MM.1S (cell line): ENCODE measurements at regions not wholly inside any gene's neighbourhood (a gene's known extent, or its start where the extent isn't known, plus 50 kb on each side); places are given as distances from the start of the nearest gene placed in this dataset.

Experiments
- DNase-seq: peaks from one replicate; pipeline ENCODE4 v3.0.0-alpha.2; 2015
- H2AFZ ChIP-seq: fragments of 300-600 bp; sonication (generic); 2 replicates; pipeline ENCODE4 v1.6.0; 2016; ENCODE audit warnings: antibody characterized with exemption, low read length
- H3F3A ChIP-seq: fragments of 300-600 bp; sonication (generic); 2 replicates; pipeline ENCODE4 v1.6.1; 2016; ENCODE audit warnings: mild to moderate bottlenecking, antibody characterized with exemption, low read length, moderate library complexity, mixed read lengths; ENCODE audit not compliant: insufficient read depth
- H3K27ac ChIP-seq: fragments of 300-600 bp; sonication (generic); 2 replicates; pipeline ENCODE4 v1.5.1; 2016; ENCODE audit warnings: mild to moderate bottlenecking, low read length
- H3K27me3 ChIP-seq: fragments of 300-600 bp; sonication (generic); replicated peaks from 2 replicates; pipeline ENCODE4 v1.6.0; 2016; ENCODE audit warnings: low read length; ENCODE audit not compliant: insufficient read depth
- H3K36me3 ChIP-seq: fragments of 300-600 bp; sonication (generic); replicated peaks from 2 replicates; pipeline ENCODE4 v1.6.1; 2016; ENCODE audit warnings: mild to moderate bottlenecking, low read length, mixed read lengths; ENCODE audit not compliant: insufficient read depth
- H3K4me1 ChIP-seq: fragments of 300-600 bp; sonication (generic); 2 replicates; pipeline ENCODE4 v1.6.1; 2016; ENCODE audit warnings: low read length, mixed read lengths
- H3K4me2 ChIP-seq: fragments of 300-600 bp; sonication (generic); 2 replicates; pipeline ENCODE4 v1.6.0; 2016; ENCODE audit warnings: low read depth, low read length
- H3K4me3 ChIP-seq: fragments of 300-600 bp; sonication (generic); 2 replicates; pipeline ENCODE4 v1.5.1; 2016; ENCODE audit warnings: low read length, mixed read lengths
- H3K79me2 ChIP-seq: fragments of 300-600 bp; sonication (generic); 2 replicates; pipeline ENCODE4 v1.6.1; 2016; ENCODE audit warnings: mixed run types, low read length, mixed read lengths
- H3K9ac ChIP-seq: fragments of 300-600 bp; sonication (generic); 2 replicates; pipeline ENCODE4 v1.6.1; 2016; ENCODE audit warnings: low read length, mixed read lengths
- H3K9me2 ChIP-seq: fragments of 300-600 bp; sonication (generic); replicated peaks from 2 replicates; pipeline ENCODE4 v1.6.1; 2016; ENCODE audit warnings: mild to moderate bottlenecking, low read length, mixed read lengths; ENCODE audit not compliant: insufficient read depth
- H3K9me3 ChIP-seq: fragments of 300-600 bp; sonication (generic); replicated peaks from 2 replicates; pipeline ENCODE4 v1.6.1; 2016; ENCODE audit warnings: mild to moderate bottlenecking, low read length, mixed read lengths; ENCODE audit not compliant: insufficient read depth
- H4K20me1 ChIP-seq: fragments of 300-600 bp; sonication (generic); 2 replicates; pipeline ENCODE4 v1.6.1; 2016; ENCODE audit warnings: mild to moderate bottlenecking, low read length, moderate library complexity, mixed read lengths; ENCODE audit not compliant: insufficient read depth
- EZH2 ChIP-seq: fragments of 300-600 bp; sonication (generic); optimal IDR thresholded peaks from 2 replicates; pipeline ENCODE3; 2017; ENCODE audit warnings: low read depth, mild to moderate bottlenecking, antibody characterized with exemption, low read length, mixed read lengths
- EZH2phosphoT487 ChIP-seq: fragments of 300-600 bp; sonication (generic); IDR thresholded peaks from 2 replicates; pipeline ENCODE4 v1.6.1; 2018; ENCODE audit warnings: antibody characterized with exemption, low read length
- TF ChIP-seq, protein P1 (sequence below): fragments of 300-600 bp; sonication (generic); IDR thresholded peaks from 2 replicates; pipeline ENCODE4 v1.5.1; 2016; ENCODE audit warnings: antibody characterized with exemption, low read length, mixed read lengths

DNA sequence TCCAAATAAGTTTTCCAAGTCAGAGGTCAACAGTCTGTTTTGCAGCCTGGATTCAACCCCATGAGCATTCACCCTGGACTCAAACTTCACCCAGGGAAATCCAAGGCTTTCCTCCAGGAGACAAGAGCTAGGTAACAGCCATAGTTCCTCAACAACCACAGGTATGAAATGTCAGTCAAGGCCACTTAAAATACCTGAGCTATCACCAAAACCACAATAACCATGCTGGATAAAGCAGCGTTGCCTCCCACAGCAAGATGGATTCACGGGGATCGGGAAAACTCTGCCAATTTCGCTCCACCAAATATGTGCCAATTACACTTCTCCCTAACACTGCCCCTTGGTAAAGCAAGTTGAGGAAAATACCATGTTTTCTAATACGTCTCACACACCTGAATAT is 444.1 kb upstream of the KLF6 start:
- H2AFZ ChIP-seq: no peak overlapping the region
- no peak for DNase-seq
- TF ChIP-seq EZH2 (no peak), EZH2phosphoT487 (no peak)
- TF ChIP-seq, protein P1, sequence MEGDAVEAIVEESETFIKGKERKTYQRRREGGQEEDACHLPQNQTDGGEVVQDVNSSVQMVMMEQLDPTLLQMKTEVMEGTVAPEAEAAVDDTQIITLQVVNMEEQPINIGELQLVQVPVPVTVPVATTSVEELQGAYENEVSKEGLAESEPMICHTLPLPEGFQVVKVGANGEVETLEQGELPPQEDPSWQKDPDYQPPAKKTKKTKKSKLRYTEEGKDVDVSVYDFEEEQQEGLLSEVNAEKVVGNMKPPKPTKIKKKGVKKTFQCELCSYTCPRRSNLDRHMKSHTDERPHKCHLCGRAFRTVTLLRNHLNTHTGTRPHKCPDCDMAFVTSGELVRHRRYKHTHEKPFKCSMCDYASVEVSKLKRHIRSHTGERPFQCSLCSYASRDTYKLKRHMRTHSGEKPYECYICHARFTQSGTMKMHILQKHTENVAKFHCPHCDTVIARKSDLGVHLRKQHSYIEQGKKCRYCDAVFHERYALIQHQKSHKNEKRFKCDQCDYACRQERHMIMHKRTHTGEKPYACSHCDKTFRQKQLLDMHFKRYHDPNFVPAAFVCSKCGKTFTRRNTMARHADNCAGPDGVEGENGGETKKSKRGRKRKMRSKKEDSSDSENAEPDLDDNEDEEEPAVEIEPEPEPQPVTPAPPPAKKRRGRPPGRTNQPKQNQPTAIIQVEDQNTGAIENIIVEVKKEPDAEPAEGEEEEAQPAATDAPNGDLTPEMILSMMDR: no peak
- no peak overlapping the region for H3K9ac ChIP-seq
- H3K4me1 ChIP-seq: no peaks in the 10 kb centered on the region
- no peak overlapping the region for H3K27ac ChIP-seq
- H4K20me1 ChIP-seq: no peaks in the 10 kb centered on the region
- H3F3A ChIP-seq: no peaks in the 10 kb centered on the region
- H3K79me2 ChIP-seq: no peaks in the 10 kb centered on the region
- no peaks in the 10 kb centered on the region for H3K27me3 ChIP-seq
- no peaks in the 10 kb centered on the region for H3K9me2 ChIP-seq
- H3K9me3 ChIP-seq: no peaks in the 10 kb centered on the region
- H3K36me3 ChIP-seq: no peaks in the 10 kb centered on the region
- H3K4me2 ChIP-seq: no peak overlapping the region
- H3K4me3 ChIP-seq: no peak overlapping the region

DNA sequence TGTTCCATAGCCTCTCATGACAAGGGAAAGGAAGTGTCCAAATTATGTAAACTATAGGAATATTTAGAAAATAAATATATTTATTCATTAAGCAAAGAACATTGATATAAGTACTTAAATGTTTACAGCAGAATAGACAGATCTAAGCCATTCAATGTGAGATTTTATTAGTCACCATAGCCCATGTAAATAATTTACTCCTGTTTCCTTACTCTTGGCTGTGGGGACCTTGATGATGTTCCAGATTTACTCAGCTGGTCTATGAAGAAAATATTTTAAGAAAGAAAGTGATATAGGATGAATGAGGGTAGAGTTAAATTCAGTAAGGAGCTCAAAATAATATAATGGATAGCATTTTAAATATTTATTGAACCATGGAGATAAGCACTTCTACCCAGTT is 442.6 kb upstream of the KLF6 start:
- no peaks in the 10 kb centered on the region for H3K36me3 ChIP-seq
- H3K4me2 ChIP-seq: no peak overlapping the region
- no peak overlapping the region for H3K4me3 ChIP-seq
- H3K9me2 ChIP-seq: no peaks in the 10 kb centered on the region
- H3K27ac ChIP-seq: no peak overlapping the region
- no peaks in the 10 kb centered on the region for H3K9me3 ChIP-seq
- DNase-seq: no peak
- TF ChIP-seq EZH2: no peak
- no peak for TF ChIP-seq EZH2phosphoT487
- TF ChIP-seq, protein P1: no peak
- no peaks in the 10 kb centered on the region for H3K79me2 ChIP-seq
- no peak overlapping the region for H3K9ac ChIP-seq
- H2AFZ ChIP-seq: no peak overlapping the region
- no peaks in the 10 kb centered on the region for H3F3A ChIP-seq
- no peaks in the 10 kb centered on the region for H3K4me1 ChIP-seq
- no peaks in the 10 kb centered on the region for H3K27me3 ChIP-seq
- no peaks in the 10 kb centered on the region for H4K20me1 ChIP-seq

DNA sequence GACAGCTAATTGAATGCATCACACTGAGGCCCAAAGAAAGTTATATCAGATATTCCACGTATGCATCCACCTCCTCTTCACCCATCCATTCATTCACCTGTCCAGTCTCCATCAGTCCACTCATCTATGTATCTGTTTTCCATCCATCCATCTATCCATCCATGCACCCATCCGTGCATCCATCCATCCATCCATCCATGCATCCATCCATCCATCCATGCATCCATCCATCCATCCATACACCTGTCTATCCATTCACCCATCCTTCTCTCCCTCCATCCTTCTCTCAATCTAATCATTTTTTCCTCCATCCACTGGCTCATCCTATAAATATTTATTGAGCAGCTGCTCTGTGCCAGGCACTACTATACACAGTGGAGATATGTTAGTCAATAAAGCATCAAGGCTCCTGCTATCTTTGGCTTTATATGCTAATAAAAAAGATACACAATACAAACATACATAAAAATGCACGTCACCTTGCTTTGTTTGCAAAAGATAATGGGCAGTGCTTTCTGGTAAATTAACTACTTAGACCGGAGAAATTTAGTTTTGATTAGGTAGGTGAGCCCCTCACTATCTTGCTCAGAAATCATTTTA is 442.0 kb upstream of the KLF6 start:
- no peaks in the 10 kb centered on the region for H3K79me2 ChIP-seq
- H3K4me2 ChIP-seq: no peak overlapping the region
- no peak for DNase-seq
- no peaks in the 10 kb centered on the region for H3K4me1 ChIP-seq
- no peaks in the 10 kb centered on the region for H4K20me1 ChIP-seq
- no peaks in the 10 kb centered on the region for H3K9me2 ChIP-seq
- H3K4me3 ChIP-seq: no peak overlapping the region
- H3F3A ChIP-seq: no peaks in the 10 kb centered on the region
- H3K36me3 ChIP-seq: no peaks in the 10 kb centered on the region
- TF ChIP-seq EZH2 (no peak), EZH2phosphoT487 (no peak)
- TF ChIP-seq, protein P1: no peak
- H3K9me3 ChIP-seq: no peaks in the 10 kb centered on the region
- H2AFZ ChIP-seq: no peak overlapping the region
- H3K9ac ChIP-seq: no peak overlapping the region
- no peak overlapping the region for H3K27ac ChIP-seq
- no peaks in the 10 kb centered on the region for H3K27me3 ChIP-seq
